HepG2 (cell line): ENCODE measurements at regions not wholly inside any gene's neighbourhood (a gene's known extent, or its start where the extent isn't known, plus 50 kb on each side); places are given as distances from the start of the nearest gene placed in this dataset.

ENCODE experiments used
- ATAC-seq: fragments of 200-7000 bp; cut with Tn5 transposase; 3 replicates; pipeline ENCODE4 v1.9.1; 2020; ENCODE audit warnings: mild to moderate bottlenecking, moderate library complexity
- BruUV-seq: library from RNA; stranded (reverse); fragments of 400-500 nt; replicated peaks from 2 replicates; lab custom pipeline; 2021; lab: Mats Ljungman, UMichigan
- CTCF ChIA-PET: fragments of 300-600 bp; formaldehyde crosslinking; extraction: SDS; loops from one replicate; lab custom pipeline; 2021; ENCODE audit warnings: low total read pairs, inconsistent platforms, low intra/inter-chr PET ratio; lab: Yijun Ruan, JAX
- POLR2A ChIA-PET: fragments of 350-600 bp; sonication (Branson Sonifier 250); formaldehyde crosslinking; loops from one replicate; lab custom pipeline; 2020; ENCODE audit warnings: antibody characterized with exemption, inconsistent platforms; lab: Yijun Ruan, JAX
- DNase-seq: peaks from one replicate; pipeline ENCODE4 v3.0.0-alpha.2; 2015; ENCODE audit warnings: low spot score
- FAIRE-seq: peaks from 3 replicates; lab custom pipeline; 2011; peaks lifted over from hg19 to GRCh38; lab: Jason Lieb, UNC
- H2AFZ ChIP-seq: one replicate; pipeline ENCODE4 v1.6.1; 2011; ENCODE audit warnings: low read length, inconsistent platforms
- H3K27ac ChIP-seq: fragments of 300-600 bp; 3 replicates; pipeline ENCODE4 v1.8.0; 2011; ENCODE audit warnings: mixed run types, mild to moderate bottlenecking, mixed read lengths, low read length, inconsistent platforms; ENCODE audit not compliant: insufficient read depth; ENCODE audit errors: extremely low read length
- H3K27me3 ChIP-seq, 2 experiments: fragments of 200-600 bp in 1 of 2; 2 replicates in 1 of 2; 3 replicates in 1 of 2; pipeline versions ENCODE4 v1.6.0 to v1.8.0; 2011; ENCODE audit warnings: low read length in 2 of 2, mild to moderate bottlenecking in 2 of 2, moderate library complexity in 2 of 2, inconsistent platforms in 1 of 2; ENCODE audit not compliant: insufficient read depth in 2 of 2, control insufficient read depth in 1 of 2
- H3K36me3 ChIP-seq, 2 experiments: fragments of 200-600 bp in 1 of 2; replicated peaks in 1 of 2; 2 replicates in 1 of 2; 3 replicates in 1 of 2; pipeline versions ENCODE4 v1.5.1 to v1.8.0; 2011; ENCODE audit warnings: low read length in 2 of 2, inconsistent platforms in 1 of 2; ENCODE audit not compliant: insufficient read depth in 2 of 2, control insufficient read depth in 1 of 2
- H3K4me1 ChIP-seq: 2 replicates; pipeline ENCODE4 v1.5.1; 2012; ENCODE audit warnings: low read length, inconsistent platforms; ENCODE audit not compliant: insufficient read depth
- H3K4me2 ChIP-seq: 2 replicates; pipeline ENCODE4 v1.6.0; 2011; ENCODE audit warnings: low read depth, low read length, inconsistent platforms
- H3K4me3 ChIP-seq, 3 experiments: fragments of 200-600 bp in 1 of 3; sonication (generic), shearing (Covaris generic) in 1 of 3; replicated peaks in 1 of 3; 2 replicates each; pipeline ENCODE4 v1.5.1; 2011 to 2016; ENCODE audit warnings: low read length in 3 of 3, inconsistent platforms in 2 of 3, low read depth in 2 of 3, mild to moderate bottlenecking in 2 of 3, control low read depth in 1 of 3, mixed read lengths in 1 of 3; ENCODE audit not compliant: insufficient read depth in 1 of 3
- H3K79me2 ChIP-seq: one replicate; pipeline ENCODE4 v1.6.1; 2011; ENCODE audit warnings: low read length, inconsistent platforms; ENCODE audit not compliant: insufficient read depth
- H3K9ac ChIP-seq: 2 replicates; pipeline ENCODE4 v1.6.0; 2011; ENCODE audit warnings: mild to moderate bottlenecking, low read depth, low read length, inconsistent platforms; ENCODE audit not compliant: insufficient read depth
- H3K9me3 ChIP-seq: 2 replicates; pipeline ENCODE4 v1.5.1; 2012; ENCODE audit warnings: mild to moderate bottlenecking, low read length
- H4K20me1 ChIP-seq: 2 replicates; pipeline ENCODE4 v1.6.0; 2011; ENCODE audit warnings: inconsistent platforms, mild to moderate bottlenecking, low read length, moderate library complexity; ENCODE audit not compliant: insufficient read depth
- ADNP ChIP-seq: sonication (generic); formaldehyde crosslinking; IDR thresholded peaks from 2 replicates; pipeline ENCODE4 v1.4.0; 2020; ENCODE audit warnings: missing genetic modification reagents
- MLLT10 ChIP-seq: sonication (generic); formaldehyde crosslinking; IDR thresholded peaks from 2 replicates; pipeline ENCODE4 v1.4.0; 2020; ENCODE audit warnings: missing genetic modification reagents
- SAFB2 ChIP-seq: sonication (generic); formaldehyde crosslinking; IDR thresholded peaks from 2 replicates; pipeline ENCODE4 v1.5.1; 2020; ENCODE audit warnings: missing genetic modification reagents, low read depth, mild to moderate bottlenecking, borderline replicate concordance
- SRSF1 ChIP-seq: fragments of 200-400 bp; formaldehyde crosslinking; optimal IDR thresholded peaks from 2 replicates; pipeline ENCODE3; 2017; ENCODE audit warnings: mild to moderate bottlenecking, low read depth, low read length, moderate library complexity
- ZBTB7A ChIP-seq: sonication (generic); formaldehyde crosslinking; IDR thresholded peaks from 2 replicates; pipeline ENCODE4 v1.8.0; 2022; ENCODE audit warnings: mild to moderate bottlenecking, missing genetic modification reagents
- ZIK1 ChIP-seq: sonication (generic); formaldehyde crosslinking; IDR thresholded peaks from 2 replicates; pipeline ENCODE4 v1.5.0; 2020; ENCODE audit warnings: mild to moderate bottlenecking, low read depth, missing genetic modification reagents, borderline replicate concordance
- ZNF343 ChIP-seq: sonication (generic); formaldehyde crosslinking; IDR thresholded peaks from 2 replicates; pipeline ENCODE4 v1.4.0; 2020; ENCODE audit warnings: mild to moderate bottlenecking, missing genetic modification reagents
- ZNF430 ChIP-seq: sonication (generic); formaldehyde crosslinking; IDR thresholded peaks from 2 replicates; pipeline ENCODE4 v1.9.0; 2021; ENCODE audit warnings: mild to moderate bottlenecking, missing genetic modification reagents
- ZNF441 ChIP-seq: sonication (generic); formaldehyde crosslinking; IDR thresholded peaks from 2 replicates; pipeline ENCODE4 v1.7.0; 2021; ENCODE audit warnings: missing genetic modification reagents, borderline replicate concordance
- ZNF703 ChIP-seq: sonication (generic); formaldehyde crosslinking; IDR thresholded peaks from 2 replicates; pipeline ENCODE4 v1.5.1; 2020; ENCODE audit warnings: missing genetic modification reagents, mild to moderate bottlenecking, moderate library complexity, borderline replicate concordance
- ZNF782 ChIP-seq: sonication (generic); formaldehyde crosslinking; IDR thresholded peaks from 2 replicates; pipeline ENCODE4 v1.4.0; 2020; ENCODE audit warnings: missing genetic modification reagents, mild to moderate bottlenecking, borderline replicate concordance
- WGBS: methylation state at CpG from one replicate; pipeline ENCODE4 v1.1.6; 2017; ENCODE audit warnings: low lambda C conversion rate; 5-methylcytosine and 5-hydroxymethylcytosine counted together
- in situ Hi-C: cut with HindIII; loops from 2 replicates; pipeline ENCODE4 v1.10.0; 2017; ENCODE audit warnings: low pct_unique_long_range_greater_than_20kb; ENCODE audit not compliant: extremely low pct_ligation_motif_present
- intact Hi-C: fragments of 100-400 bp; cut with micrococcal nuclease; formaldehyde crosslinking; loops from one replicate; pipeline ENCODE4 v1.10.0; 2022; ENCODE audit not compliant: unreplicated experiment
- TF ChIP-seq, protein P1 (sequence below): sonication (generic); formaldehyde crosslinking; IDR thresholded peaks from 2 replicates; pipeline ENCODE4 v1.5.0; 2020; ENCODE audit warnings: missing genetic modification reagents, mild to moderate bottlenecking, borderline replicate concordance
- TF ChIP-seq, protein P2 (sequence below): sonication (generic); formaldehyde crosslinking; IDR thresholded peaks from 2 replicates; pipeline ENCODE4 v1.4.0; 2020; ENCODE audit warnings: missing genetic modification reagents, borderline replicate concordance
- TF ChIP-seq, protein P3 (sequence below): sonication (generic); formaldehyde crosslinking; IDR thresholded peaks from 2 replicates; pipeline ENCODE4 v1.5.1; 2020; ENCODE audit warnings: missing genetic modification reagents, mild to moderate bottlenecking, borderline replicate concordance
- TF ChIP-seq, protein P4 (sequence below): sonication (generic); formaldehyde crosslinking; IDR thresholded peaks from 2 replicates; pipeline ENCODE4 v1.4.0; 2020; ENCODE audit warnings: missing genetic modification reagents

DNA sequence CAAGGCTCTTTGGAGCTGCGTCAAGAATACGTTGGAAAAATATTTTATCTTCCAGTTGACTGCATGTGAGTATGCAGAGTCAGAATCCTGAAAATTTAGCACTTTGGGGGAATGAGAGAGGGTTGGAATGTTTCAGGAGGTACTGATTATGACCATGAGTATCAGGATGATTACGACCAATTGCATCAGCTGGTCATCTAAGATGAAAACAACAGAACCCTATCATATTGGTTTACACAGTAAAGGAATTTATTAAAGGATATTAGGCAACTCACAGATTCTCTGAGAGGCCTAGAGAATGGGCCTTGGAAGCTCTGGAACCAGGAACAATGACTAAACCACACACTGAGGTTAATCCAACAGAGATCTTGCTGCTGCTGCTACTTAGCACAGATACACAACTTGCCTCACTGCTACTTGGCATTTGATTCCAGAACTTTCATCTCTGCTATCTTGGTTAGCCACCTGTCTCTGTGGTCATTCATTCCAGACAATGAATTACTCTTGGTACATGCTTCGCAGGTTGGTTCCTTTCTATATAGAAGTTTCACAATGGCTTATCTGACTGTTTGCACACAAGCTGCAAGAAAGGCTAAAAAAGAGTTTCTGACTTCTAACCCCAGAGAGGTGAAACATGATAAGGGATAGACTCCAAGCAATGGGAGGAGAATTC, 68.0 kb upstream of the CTTNBP2 start:
- no peak overlapping the region for H3K27ac ChIP-seq
- intact Hi-C loops (no loop called here), in situ Hi-C loops (no loop called here)
- H4K20me1 ChIP-seq, result no peaks in the 10 kb centered on the region
- ChIA-PET CTCF (no interaction called here), POLR2A (no interaction called here)
- FAIRE-seq, result no peak
- H3K4me2 ChIP-seq, result no peak overlapping the region
- DNase-seq, result no peak
- H3K4me3 ChIP-seq, result no peak overlapping the region
- WGBS, result 44% methylated on average over 4 of the region's 4 CpGs
- BruUV-seq, result no TSS peak
- no peaks in the 10 kb centered on the region for H3K36me3 ChIP-seq
- no peaks in the 10 kb centered on the region for H3K9me3 ChIP-seq
- no peaks in the 10 kb centered on the region for H3K79me2 ChIP-seq
- H2AFZ ChIP-seq, result no peak overlapping the region
- no peaks in the 10 kb centered on the region for H3K27me3 ChIP-seq
- peaks cover 5% of the 10 kb centered on the region; the same call in 1 of the 2 replicates for H3K4me1 ChIP-seq
- H3K9ac ChIP-seq, result no peak overlapping the region
- ATAC-seq, result no peak
- TF ChIP-seq, protein P1, sequence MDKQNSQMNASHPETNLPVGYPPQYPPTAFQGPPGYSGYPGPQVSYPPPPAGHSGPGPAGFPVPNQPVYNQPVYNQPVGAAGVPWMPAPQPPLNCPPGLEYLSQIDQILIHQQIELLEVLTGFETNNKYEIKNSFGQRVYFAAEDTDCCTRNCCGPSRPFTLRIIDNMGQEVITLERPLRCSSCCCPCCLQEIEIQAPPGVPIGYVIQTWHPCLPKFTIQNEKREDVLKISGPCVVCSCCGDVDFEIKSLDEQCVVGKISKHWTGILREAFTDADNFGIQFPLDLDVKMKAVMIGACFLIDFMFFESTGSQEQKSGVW (CRISPR knock-in tag), result no peak
- TF ChIP-seq ZNF343 (CRISPR knock-in tag), result no peak
- TF ChIP-seq, protein P2, sequence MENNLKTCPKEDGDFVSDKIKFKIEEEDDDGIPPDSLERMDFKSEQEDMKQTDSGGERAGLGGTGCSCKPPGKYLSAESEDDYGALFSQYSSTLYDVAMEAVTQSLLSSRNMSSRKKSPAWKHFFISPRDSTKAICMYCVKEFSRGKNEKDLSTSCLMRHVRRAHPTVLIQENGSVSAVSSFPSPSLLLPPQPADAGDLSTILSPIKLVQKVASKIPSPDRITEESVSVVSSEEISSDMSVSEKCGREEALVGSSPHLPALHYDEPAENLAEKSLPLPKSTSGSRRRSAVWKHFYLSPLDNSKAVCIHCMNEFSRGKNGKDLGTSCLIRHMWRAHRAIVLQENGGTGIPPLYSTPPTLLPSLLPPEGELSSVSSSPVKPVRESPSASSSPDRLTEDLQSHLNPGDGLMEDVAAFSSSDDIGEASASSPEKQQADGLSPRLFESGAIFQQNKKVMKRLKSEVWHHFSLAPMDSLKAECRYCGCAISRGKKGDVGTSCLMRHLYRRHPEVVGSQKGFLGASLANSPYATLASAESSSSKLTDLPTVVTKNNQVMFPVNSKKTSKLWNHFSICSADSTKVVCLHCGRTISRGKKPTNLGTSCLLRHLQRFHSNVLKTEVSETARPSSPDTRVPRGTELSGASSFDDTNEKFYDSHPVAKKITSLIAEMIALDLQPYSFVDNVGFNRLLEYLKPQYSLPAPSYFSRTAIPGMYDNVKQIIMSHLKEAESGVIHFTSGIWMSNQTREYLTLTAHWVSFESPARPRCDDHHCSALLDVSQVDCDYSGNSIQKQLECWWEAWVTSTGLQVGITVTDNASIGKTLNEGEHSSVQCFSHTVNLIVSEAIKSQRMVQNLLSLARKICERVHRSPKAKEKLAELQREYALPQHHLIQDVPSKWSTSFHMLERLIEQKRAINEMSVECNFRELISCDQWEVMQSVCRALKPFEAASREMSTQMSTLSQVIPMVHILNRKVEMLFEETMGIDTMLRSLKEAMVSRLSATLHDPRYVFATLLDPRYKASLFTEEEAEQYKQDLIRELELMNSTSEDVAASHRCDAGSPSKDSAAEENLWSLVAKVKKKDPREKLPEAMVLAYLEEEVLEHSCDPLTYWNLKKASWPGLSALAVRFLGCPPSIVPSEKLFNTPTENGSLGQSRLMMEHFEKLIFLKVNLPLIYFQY (CRISPR knock-in tag), result no peak
- TF ChIP-seq ZBTB7A, result no peak
- TF ChIP-seq SRSF1, result no peak
- no peak for TF ChIP-seq MLLT10
- TF ChIP-seq, protein P3, sequence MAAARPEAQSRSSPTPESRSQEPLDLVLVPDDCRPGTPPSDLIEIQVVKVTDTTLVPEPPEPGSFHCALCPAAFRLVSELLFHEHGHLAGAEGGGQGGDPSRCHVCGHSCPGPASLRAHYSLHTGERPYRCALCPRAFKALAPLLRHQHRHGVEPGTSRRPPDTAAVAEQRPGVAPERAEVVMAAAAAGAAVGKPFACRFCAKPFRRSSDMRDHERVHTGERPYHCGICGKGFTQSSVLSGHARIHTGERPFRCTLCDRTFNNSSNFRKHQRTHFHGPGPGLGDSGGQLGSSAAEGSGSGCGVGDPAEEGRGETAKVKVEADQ (CRISPR knock-in tag), result no peak
- TF ChIP-seq, protein P4, sequence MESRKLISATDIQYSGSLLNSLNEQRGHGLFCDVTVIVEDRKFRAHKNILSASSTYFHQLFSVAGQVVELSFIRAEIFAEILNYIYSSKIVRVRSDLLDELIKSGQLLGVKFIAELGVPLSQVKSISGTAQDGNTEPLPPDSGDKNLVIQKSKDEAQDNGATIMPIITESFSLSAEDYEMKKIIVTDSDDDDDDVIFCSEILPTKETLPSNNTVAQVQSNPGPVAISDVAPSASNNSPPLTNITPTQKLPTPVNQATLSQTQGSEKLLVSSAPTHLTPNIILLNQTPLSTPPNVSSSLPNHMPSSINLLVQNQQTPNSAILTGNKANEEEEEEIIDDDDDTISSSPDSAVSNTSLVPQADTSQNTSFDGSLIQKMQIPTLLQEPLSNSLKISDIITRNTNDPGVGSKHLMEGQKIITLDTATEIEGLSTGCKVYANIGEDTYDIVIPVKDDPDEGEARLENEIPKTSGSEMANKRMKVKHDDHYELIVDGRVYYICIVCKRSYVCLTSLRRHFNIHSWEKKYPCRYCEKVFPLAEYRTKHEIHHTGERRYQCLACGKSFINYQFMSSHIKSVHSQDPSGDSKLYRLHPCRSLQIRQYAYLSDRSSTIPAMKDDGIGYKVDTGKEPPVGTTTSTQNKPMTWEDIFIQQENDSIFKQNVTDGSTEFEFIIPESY (CRISPR knock-in tag), result no peak
- no peak for TF ChIP-seq ZIK1
- TF ChIP-seq ZNF703 (CRISPR knock-in tag), result no peak
- TF ChIP-seq ADNP, result no peak
- no peak for TF ChIP-seq SAFB2 (CRISPR knock-in tag)
- no peak for TF ChIP-seq ZNF441 (CRISPR knock-in tag)
- TF ChIP-seq ZNF430 (CRISPR knock-in tag), result no peak
- TF ChIP-seq ZNF782 (CRISPR knock-in tag), result no peak
